GM21576 (cell line): ENCODE measurements at regions not wholly inside any gene's neighbourhood (a gene's known extent, or its start where the extent isn't known, plus 50 kb on each side); places are given as distances from the start of the nearest gene placed in this dataset.

ENCODE experiments used
- ATAC-seq: cut with Tn5 transposase; IDR thresholded peaks from one replicate; pipeline ENCODE4 v1.9.1; 2021; ENCODE audit warnings: mild to moderate bottlenecking, moderate library complexity; ENCODE audit not compliant: unreplicated experiment

- ATAC-seq: peak; percentile 70
These were observed 50.7 kb upstream of the TNFRSF21 start for GRCh38 chr6:47360388-47360787.

GRCh38 chr6:47362857-47363461 lies 53.3 kb upstream of the TNFRSF21 start:
- ATAC-seq: no peak

- no peak for ATAC-seq
These were observed 54.0 kb upstream of the TNFRSF21 start for GRCh38 chr6:47363736-47364135.

- ATAC-seq: no peak
These were observed 56.7 kb upstream of the TNFRSF21 start for GRCh38 chr6:47366335-47366890.

GRCh38 chr6:47371139-47371869 lies 61.6 kb upstream of the TNFRSF21 start:
- no peak for ATAC-seq

GRCh38 chr6:47371870-47372255 lies 62.2 kb upstream of the TNFRSF21 start:
- no peak for ATAC-seq

GRCh38 chr6:47372318-47372717 lies 62.6 kb upstream of the TNFRSF21 start:
- no peak for ATAC-seq

- ATAC-seq: no peak
These were observed 65.7 kb upstream of the TNFRSF21 start for GRCh38 chr6:47375426-47375825.

GRCh38 chr6:47376930-47377329 lies 67.2 kb upstream of the TNFRSF21 start:
- no peak for ATAC-seq

- ATAC-seq: no peak
These were observed 68.3 kb upstream of the TNFRSF21 start for GRCh38 chr6:47377971-47378370.

- no peak for ATAC-seq
These were observed 69.6 kb upstream of the TNFRSF21 start for GRCh38 chr6:47379328-47379727.

GRCh38 chr6:47380251-47380650 lies 70.5 kb upstream of the TNFRSF21 start:
- ATAC-seq: no peak

- ATAC-seq: no peak
These were observed 71.3 kb upstream of the TNFRSF21 start for GRCh38 chr6:47381036-47381435.

GRCh38 chr6:47383360-47383759 lies 73.7 kb upstream of the TNFRSF21 start:
- no peak for ATAC-seq

GRCh38 chr6:47391675-47392074 lies 82.0 kb upstream of the TNFRSF21 start:
- no peak for ATAC-seq

GRCh38 chr6:47392251-47392650 lies 82.5 kb upstream of the TNFRSF21 start:
- no peak for ATAC-seq

GRCh38 chr6:47396401-47397069 lies 81.1 kb upstream of the CD2AP start:
- no peak for ATAC-seq

GRCh38 chr6:47400581-47400980 lies 77.0 kb upstream of the CD2AP start:
- ATAC-seq: no peak

- ATAC-seq: no peak
These were observed 75.5 kb upstream of the CD2AP start for GRCh38 chr6:47402081-47402480.

- ATAC-seq: no peak
These were observed 74.5 kb upstream of the CD2AP start for GRCh38 chr6:47403056-47403455.

GRCh38 chr6:47403801-47404200 lies 73.8 kb upstream of the CD2AP start:
- ATAC-seq: no peak

GRCh38 chr6:47404435-47404834 lies 73.2 kb upstream of the CD2AP start:
- no peak for ATAC-seq
